ENCODE measurements at regions not wholly inside any gene's neighbourhood (a gene's known extent, or its start where the extent isn't known, plus 50 kb on each side); places are given as distances from the start of the nearest gene placed in this dataset.
"Not testable (repeated sequence)": the region's sequence is repeated elsewhere in the genome, so short reads cannot be mapped to it uniquely, and the experiment has no call there.

DNA sequence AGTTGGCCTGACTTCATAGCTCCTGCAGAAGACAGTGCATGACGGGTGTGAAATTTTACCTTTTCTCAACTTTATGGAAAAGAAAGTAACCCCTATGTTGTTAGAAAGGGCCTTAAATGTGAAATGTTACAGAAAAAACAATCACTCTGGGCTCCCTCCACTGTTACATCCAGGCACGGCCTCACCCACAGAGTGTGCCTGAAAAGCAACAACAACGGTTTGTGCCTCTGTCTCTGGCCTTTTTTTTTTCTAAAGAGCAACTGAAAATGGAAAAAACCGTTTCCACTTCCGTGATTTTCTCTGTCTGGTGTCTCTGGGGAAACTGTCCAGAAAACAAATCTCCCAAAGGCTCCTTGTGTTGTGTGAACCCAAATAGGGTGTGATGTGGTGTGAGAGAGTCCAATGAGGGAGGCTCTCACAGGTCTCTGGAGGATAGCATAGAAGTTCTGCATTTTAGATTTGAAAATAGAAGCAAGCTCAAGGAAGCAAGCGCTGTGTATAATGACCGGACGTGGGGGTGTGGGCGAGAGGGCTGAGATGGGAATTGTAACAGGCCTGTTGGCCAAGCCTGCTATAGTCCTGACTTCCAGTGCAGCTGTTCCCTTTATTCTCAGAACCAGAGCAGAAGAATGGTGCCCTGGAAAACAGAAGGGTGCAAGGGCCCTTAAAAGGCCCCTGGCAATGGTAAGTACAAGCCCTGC is 221.8 kb upstream of the TUT7 start:
- DNase-seq (ENCODE audit: low read depth) = no peak

DNA sequence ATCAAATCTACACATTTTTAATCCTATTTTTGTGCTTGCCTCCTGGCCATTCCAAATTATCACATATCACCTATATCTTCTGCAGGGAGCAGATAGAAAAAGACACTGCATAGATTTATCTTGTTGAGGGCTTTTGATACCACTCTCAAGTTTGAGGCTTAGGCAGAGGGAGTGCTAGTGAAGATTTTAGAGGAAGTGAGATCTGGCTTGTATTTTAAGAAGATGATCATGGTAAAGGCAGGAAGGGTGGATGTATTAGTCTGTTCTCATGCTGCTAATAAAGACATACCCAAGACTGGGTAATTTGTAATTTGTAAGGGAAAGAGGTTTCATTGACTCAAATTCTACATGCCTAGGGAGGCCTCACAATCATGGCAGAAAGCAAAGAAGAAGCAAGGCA is 220.9 kb upstream of the TUT7 start:
- DNase-seq (ENCODE audit: low read depth) = no peak

DNA sequence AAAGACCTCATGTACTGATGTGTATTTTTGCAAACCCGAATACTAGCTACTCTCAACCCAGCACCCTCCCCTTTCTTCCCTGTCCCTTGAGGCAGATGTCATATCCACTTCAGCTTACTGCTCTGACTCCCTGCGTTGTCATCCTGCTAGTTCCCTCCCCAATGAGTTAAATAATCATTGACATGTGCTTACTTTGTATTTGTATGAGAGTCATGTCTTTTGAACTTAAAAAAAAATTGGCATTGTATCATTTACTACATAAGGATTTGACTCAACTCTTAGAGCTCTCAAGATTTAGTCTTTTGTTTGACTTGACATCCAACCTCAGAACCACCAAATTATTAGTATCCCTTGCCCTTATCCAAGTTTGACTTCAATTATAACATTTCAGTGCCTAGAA is 219.7 kb upstream of the TUT7 start:
- peak; percentile 28 for DNase-seq (ENCODE audit: low read depth)

DNA sequence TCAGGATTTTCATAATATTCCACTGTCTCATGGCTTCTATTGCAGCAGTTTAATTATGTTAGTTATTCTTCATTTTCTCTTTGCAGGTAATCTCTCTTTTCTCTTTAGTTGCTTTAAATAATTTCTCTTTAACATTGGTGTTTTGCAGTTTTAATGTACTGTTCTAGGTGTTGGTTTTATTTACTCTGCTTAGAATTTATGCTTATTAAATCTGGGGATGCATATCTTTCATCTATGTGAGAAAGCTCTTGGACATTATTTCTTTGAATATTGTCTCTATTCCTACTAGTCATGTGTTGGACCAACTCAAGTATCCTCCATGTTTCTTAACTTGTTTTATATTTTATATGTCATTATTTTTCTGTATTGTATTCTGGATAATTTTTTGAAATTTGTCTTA is 218.7 kb upstream of the TUT7 start:
- no peak for DNase-seq (ENCODE audit: low read depth)

DNA sequence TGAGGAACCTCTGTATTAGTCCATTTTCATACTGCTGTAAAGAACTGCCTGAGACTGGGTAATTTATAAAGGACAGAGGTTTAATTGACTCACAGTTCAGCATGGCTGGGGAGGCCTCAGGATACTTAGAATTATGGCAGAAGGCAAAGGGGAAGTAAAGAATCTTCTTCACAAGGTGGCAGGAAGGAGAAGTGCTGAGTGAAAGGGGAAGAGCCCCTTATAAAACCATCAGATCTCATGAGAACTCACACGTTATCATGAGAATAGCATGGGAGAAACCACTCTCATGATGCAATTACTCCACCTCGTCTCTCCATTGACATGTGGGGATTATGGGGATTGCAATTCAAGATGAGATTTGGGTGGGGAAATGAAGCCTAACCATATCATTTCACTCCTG is 211.4 kb upstream of the TUT7 start:
- DNase-seq (ENCODE audit: low read depth) = not testable (repeated sequence)

DNA sequence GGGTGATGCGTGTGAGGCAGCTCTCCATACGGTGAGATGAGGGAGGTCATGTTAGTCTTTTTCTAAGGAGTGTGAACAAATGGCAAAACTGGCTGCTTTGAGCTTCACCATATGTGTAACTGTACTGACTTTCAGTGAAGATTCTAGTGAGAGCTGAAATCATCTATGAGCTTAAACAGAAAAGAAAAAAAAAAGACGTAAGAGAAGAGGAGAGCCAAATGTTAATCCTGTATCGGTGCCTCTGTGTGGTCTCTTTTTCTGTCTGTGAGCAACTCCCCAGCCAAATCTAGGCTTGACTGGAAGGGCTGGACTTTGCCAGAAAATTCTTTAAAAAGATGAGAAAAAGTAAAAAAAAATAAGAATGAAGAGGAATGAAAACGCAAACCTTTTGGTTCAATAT is 209.7 kb upstream of the TUT7 start:
- no peak for DNase-seq (ENCODE audit: low read depth)

DNA sequence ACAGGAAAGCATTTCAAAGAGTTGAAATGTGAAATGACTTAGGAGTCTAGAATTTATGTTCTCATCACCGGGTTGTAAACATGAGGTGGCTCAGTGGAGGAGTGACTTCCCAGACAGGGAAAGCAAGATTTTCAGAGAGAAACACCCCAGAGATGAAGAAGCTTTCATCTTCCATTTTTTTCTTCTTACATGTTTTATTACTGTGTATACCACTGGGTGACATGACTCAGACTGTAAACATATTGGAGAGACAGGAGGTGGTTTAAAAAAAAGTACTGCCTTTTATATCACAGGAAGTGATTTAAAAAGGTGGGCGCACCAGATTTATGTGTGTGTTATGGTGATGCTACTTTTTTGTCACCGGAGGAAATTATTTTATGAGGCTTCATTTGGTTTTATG is 209.1 kb upstream of the TUT7 start:
- DNase-seq (ENCODE audit: low read depth) = peak; percentile 58

DNA sequence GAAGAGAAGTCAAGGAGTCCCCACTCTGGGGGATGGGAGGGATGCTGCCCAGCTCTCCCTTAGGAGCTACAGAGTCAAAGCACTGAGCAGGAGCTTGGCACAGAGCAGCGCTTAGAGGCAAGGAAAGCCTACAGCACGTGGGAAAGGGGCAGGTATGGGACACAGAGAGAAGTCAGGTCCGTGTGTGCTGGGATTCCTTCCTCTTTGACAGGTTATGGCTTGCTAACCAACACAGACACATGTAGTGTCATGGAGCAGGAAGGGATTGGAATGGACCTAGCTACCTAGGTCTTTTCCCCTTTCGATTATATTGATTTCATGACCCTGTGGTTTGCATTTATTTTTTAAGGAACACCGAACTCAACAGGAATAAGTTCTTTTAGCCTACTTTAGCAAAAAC is 208.5 kb upstream of the TUT7 start:
- DNase-seq (ENCODE audit: low read depth) = no peak

DNA sequence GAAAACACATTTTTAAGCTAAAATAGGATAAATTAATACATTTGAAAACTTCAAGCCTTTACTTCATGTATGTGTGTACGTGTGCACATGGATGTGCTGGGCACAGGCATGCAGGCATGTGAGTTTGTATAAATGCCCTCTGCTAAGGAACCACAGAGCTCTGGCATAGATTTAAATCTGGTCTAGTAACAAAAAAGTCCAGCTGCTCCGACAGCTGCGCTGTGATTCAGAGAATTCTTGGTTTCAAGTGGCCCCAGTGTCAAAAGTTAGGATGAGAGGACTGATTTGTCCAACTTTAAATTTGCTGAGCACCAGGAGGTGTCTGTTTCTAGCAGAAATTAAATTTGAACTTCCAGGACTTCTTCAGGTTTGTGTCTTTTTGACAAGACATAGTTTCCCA is 203.7 kb upstream of the TUT7 start:
- DNase-seq (ENCODE audit: low read depth) = no peak

DNA sequence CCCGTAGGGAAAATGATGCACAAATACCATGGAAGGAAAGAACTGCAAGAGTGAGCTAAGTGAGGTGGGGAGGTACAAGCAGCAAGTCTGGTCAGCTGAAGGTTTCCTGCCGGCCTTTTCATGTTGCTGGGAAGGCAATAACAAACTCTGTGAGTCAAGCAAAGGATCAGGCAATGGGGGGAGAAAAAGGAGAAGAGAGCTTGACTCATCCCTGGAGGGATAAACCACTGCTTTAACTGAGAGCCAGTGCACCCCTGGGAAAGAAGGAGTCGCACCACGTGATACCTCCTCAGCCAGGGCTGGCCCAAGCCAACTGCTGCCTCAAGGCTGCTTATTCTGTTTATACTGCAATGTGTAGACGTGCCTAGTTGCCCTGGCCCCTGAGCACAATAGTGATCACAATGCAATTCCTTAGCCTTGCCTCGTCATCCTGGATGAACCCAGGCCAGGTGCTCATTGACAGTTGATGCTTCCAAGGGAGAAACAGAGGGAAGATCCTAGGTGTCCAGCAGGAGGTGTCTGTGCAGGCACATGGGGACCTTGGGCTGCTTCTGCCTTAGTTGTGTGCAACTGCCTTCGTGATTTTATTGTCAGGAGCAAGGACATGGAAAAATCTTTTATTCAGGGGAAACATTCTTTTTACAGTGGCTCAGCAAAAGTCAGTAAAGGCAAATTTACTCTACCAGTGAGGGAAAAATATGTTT is 203.0 kb upstream of the TUT7 start:
- peak; percentile 85 for DNase-seq (ENCODE audit: low read depth)

DNA sequence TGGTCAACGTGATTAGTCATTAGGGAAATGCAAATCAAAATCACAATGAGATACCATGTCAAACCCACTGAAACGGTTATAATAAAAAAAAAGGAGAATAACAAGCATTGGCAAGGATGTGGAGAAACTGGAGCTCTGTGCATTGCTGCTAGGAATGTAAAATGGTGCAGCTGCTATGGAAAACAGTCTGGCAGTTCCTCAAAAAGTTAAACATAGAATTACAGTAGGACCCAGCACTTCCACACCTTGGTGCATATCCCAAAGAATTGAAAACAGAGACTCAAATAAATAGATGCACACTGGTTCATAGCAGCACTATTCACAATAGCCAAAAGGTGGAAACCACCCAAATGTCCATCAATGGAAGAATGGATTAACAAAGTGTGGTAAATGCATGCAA is 201.5 kb upstream of the TUT7 start:
- no peak for DNase-seq (ENCODE audit: low read depth)

DNA sequence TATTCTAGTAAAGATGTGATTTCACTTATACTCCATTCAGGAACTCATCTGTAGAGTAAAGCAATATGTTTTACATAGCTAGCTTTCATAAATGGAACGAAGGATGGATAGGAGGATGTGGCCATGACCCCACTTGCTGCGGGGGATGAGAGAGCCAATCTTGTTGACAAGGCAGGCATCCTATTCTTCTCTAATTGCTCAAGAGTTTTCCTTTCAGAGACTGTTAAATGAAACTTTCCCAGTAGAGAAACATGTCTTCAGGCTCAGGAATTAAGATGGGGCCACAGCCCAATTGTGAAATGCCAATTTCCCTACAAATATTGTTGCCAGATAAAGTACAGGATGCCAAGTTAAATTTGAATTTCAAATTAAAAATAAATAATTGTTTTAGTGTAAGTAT is 196.2 kb upstream of the TUT7 start:
- peak; percentile 46 for DNase-seq (ENCODE audit: low read depth)

DNA sequence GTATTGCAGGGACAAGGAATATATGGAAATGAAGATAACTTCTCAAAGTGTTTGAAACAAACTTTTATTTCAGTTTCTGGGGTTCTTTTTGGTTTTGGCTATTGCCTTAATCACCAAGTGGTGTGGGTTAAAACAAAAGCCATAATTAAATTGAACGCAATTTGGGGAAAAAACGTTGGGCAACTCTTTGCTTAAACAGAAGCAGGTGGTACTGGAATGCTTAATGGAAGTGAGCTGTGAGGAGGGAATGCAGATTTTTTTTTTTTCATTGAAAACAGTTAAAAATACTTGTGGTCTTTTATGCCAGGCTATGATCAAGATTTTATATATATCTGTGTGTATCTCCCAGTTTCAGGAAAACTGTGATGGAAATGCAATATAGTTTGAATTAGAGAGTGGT is 195.7 kb upstream of the TUT7 start:
- DNase-seq (ENCODE audit: low read depth) = peak; percentile 53

DNA sequence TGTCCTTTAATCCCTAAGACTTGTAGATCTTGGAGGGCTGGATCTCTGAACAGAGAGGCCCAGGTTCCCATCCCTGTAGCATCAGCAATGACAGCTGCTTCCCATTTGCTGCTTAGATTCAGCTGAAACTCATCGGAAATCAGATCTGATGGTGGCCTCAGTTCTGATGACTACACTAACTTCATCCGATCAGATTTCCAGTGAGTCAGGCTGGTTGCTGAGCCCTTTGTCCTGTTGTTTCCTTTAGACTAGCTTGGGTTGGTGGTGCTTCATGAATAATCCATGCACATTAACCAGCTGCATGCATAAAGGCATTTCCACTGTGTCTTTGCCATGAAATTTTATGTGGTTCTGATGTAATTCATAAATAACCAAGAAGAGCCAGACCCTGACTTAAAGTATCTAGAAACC is 195.2 kb upstream of the TUT7 start:
- peak; percentile 91 for DNase-seq (ENCODE audit: low read depth)

DNA sequence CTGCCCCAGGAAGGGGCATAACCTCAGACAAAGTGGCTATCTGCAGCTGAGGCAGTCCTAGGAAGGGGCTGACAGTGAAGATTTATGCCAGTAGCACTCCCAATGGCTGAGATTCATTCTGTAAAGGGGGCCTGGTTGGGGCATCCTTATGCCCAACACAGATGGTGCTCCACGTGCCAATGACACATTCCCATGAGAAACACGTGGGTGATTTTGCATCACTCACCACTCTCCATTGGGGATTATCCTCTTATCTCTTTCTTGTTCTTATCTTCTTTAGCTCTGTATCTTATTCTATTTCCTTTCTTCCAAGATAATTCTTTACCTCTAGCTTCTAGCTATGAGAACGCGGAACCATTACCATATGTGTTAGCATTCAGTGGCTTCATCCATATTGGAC is 194.0 kb upstream of the TUT7 start:
- DNase-seq (ENCODE audit: low read depth) = no peak

DNA sequence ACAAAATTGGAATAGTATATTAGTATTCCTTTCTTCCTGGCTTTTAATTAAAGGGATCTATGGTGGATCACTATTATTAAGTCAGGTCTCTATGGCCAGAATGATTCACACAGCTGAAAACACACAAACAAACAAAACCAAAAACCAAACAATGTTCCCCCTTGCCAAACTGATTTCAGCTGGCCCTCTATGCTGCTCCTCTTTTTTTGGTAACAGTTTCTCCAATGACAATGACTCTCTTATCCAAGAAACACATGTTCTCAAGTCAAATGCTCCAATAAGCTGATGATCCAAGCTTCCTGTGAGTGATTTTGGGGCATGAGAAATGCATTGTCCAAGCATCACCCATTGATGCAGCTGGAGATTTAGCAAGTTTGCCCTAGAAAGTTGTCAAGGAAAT is 193.4 kb upstream of the TUT7 start:
- DNase-seq (ENCODE audit: low read depth) = no peak

DNA sequence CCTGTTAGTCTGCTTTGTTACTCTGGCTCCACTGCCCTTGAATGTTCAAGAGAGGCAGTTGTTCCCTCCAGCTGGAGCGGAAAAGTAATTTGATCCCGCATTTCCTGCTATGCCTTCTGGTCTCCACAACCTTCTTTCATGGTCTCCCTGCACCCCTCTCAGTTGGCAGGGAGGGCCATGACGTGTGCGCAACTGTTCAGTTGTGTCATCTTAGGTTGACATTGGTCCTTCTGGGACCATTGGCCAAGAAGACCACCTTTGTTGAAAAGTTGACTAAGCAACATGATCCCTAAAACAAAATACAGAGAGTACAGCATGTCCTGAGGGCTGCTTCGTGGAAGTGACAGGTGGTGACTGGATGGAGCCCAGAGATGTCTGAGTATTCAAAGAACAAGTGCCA is 192.5 kb upstream of the TUT7 start:
- DNase-seq (ENCODE audit: low read depth) = no peak

DNA sequence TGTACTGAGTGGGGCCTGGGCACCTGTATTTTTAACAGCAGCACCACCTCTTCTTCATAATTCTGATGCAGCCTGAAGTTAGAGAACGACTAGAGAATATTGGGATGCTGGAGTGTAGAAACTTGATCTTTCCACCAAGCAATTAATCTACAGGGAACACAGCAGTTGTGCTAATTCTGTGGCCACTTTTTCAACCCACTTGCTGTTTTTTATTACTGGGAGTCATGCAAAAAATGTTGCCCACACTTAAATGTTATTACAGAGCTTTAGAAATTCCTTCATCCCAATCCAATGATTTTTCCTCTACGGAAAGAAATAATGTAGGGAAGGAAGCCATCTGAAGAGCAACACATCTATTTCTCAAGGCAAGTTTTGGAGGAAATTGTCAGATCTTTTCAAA is 190.9 kb upstream of the TUT7 start:
- no peak for DNase-seq (ENCODE audit: low read depth)

DNA sequence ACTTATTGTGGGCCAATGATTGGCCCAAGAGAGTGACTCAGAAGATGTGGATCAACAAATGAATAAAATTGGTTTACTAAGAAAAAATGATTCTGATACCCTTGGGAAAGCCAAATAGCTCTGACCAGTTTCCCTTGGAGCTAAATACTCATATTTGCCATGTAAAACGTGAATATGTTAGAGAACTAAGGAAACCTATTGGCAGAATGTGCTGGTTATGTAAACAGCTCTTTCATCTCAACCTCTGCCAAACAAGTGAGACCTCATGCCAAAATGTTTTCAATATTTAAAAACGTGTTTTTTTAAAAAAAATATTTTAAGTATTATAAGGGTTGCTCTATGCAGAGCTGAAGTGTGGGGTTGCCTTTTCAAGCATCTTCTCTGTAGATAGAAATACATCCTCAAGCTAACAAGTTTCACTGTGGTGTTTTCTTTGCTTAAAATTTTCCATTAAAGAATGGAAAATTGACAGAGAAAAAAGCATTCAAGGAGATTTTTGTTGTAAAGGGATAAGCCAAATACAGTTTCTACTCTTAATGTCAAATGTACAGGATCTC is 186.9 kb upstream of the TUT7 start:
- no peak for DNase-seq (ENCODE audit: low read depth)

DNA sequence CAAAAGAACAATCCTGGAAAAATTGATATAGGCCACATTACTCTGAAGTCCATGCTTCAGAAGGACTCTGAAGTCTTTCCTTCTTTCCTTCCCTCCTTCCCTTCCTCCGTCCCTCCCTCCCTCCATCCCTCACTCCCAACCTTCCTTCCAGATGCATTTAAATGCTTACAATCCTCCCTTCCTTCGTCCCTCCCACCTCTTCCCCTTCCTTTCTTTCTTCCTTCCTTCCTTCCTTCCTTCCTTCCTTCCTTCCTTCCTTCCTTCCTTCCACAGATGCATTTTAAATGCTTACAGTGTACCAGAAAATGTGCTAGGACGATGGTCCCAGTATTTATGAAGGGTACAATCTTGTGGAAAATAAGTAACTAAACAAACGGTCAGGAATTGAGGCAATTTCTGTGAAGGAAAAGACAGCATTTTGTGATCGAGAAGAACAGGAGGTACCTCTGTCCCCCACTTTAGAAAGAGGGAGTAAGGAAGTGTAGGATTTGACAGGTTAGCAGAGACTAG is 181.3 kb upstream of the TUT7 start:
- DNase-seq (ENCODE audit: low read depth) = no peak

DNA sequence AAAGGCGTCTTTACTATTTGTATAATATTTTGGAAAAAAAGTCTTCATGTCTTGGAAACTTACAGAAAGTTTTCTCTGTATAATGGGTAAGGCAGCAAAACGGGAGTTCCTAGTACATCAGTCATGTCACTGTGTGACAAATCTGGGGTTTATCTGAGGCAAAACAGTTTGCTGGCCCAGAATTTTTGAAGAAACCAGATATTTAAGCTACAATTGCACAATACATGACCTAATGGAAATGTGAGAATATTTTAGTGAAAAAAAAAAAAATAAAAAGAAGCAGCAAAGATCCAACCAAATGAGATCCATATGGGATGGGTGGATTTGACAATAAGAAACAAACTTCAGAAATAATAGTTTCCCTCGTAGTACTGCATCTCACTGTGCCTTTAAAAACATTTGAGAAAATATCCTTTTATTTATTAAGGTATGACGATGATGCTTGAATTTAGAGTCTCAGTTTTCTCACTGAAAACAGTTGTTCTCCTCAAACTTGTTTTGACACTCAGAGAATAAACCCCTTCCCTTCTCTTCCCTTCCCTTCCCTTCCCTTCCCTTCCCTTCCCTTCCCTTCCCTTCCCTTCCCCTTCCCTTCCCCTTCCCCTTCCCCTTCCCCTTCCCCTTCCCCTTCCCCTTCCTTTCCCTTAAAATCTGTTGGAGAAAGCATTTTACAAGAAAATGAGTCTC is 180.5 kb upstream of the TUT7 start:
- DNase-seq (ENCODE audit: low read depth) = peak; percentile 76

DNA sequence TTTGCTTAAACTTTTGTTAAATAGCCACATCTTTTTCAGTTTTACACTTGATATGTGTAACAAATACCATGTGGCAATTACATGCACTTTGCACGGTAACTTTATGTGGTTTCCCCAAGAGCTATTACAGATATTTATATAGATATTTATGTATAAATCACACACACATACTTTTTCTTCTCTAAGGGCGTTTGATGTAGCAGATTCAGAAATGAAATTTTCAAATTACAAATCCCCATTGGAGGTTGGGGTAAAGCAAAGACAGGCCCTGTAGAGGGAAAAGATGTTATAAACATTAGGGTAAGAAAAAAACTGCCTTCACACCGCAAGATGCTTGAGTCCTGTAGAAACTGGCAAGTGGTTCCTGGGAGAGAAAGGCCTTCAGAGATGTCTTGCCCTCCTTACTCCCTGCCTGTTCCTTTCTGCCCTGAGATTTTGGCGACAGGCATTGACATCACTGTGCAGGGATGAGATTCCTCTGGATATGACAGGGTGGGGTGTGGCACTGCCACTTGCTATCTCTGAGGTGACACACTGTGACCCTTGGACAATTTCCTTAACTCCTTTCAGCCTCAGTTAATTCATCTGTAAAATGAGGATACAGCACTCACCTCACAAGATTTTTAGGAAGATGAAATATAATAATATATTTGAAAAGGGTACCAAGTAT is 177.9 kb upstream of the TUT7 start:
- no peak for DNase-seq (ENCODE audit: low read depth)

All from GM04504 (cell line).